ENCODE measurements at regions not wholly inside any gene's neighbourhood (a gene's known extent, or its start where the extent isn't known, plus 50 kb on each side); places are given as distances from the start of the nearest gene placed in this dataset.

DNA sequence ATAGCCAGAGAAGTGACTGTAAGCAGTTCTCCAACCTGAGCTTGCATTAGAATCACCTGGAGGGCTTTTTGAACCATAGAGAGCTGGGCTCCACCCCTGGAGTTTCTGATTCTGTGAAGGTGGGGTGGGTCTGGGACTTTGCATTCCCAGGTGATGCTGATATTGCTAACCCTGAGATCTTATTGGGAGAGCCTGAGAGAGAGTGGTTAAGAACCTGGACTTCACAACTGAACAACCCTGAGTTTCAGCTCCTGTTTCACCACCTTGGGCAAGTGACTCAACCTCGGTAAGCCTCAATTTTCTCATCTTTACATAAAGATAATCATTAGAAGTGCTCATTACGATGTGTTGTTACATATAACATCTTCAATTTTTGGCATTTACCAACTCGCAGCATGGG is 498.6 kb downstream of the EBF1 start:
- ChIA-PET POLR2A (no interaction called here), CTCF (no interaction called here)
- no peak for DNase-seq (ENCODE audit: low read depth, low spot score)

DNA sequence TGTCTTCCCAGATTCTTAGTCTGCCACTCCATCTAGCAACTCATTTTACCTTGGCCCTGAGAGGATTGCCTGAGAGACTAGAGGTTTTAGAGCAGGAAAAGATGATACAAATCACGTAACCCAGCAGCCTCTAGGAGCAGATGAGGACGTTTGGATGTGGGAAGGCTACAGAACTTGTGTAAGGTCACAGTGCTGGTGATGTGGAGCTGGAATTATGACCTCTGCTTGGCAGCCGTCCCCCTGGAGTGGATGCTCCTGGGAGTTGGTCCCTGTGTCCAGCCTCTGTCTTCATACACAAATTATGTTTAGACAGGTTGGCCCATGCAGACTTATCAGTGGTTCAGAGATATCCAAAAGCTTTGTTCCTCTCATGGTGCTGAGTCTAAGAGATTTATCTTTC is 499.0 kb downstream of the EBF1 start:
- H3K4me3 ChIP-seq (ENCODE audit: low read depth, low read length) = no peak overlapping the region
- ChIA-PET CTCF (no interaction called here), POLR2A (no interaction called here)
- no peak for DNase-seq (ENCODE audit: low read depth, low spot score)
- TF ChIP-seq, protein P1, sequence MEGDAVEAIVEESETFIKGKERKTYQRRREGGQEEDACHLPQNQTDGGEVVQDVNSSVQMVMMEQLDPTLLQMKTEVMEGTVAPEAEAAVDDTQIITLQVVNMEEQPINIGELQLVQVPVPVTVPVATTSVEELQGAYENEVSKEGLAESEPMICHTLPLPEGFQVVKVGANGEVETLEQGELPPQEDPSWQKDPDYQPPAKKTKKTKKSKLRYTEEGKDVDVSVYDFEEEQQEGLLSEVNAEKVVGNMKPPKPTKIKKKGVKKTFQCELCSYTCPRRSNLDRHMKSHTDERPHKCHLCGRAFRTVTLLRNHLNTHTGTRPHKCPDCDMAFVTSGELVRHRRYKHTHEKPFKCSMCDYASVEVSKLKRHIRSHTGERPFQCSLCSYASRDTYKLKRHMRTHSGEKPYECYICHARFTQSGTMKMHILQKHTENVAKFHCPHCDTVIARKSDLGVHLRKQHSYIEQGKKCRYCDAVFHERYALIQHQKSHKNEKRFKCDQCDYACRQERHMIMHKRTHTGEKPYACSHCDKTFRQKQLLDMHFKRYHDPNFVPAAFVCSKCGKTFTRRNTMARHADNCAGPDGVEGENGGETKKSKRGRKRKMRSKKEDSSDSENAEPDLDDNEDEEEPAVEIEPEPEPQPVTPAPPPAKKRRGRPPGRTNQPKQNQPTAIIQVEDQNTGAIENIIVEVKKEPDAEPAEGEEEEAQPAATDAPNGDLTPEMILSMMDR (IDR thresholded peaks at IDR 0.05; ENCODE audit: insufficient read depth, low read length, missing control alignments) = no peak

More for the DNA sequence above, 498.6 kb downstream of the EBF1 start:
- H3K4me3 ChIP-seq (ENCODE audit: low read depth, low read length) = no peak overlapping the region
- TF ChIP-seq, protein P1 (IDR thresholded peaks at IDR 0.05; ENCODE audit: insufficient read depth, low read length, missing control alignments) = no peak

DNA sequence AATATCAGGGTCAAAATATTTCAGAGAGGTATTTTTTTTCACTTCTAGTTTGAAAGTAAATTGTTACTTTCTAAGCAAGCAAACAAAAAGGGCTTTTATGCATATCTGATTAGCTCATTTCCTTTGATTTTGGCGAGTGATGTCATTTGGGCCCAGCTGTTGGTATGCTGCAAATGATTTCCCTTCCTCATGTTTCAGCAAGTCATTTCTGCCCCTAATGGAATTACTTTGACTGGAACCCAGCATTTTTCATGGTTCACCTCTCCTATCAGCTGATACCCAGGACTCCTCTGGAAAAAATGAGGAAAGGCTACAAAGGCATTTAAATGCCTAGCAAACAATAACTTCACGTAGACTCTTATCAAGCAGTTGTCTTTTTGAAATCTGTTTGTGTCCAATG is 500.6 kb downstream of the EBF1 start:
- DNase-seq (ENCODE audit: low read depth, low spot score) = no peak
- CTCF ChIA-PET = no interaction called here
- POLR2A ChIA-PET = no interaction called here
- TF ChIP-seq, protein P1 (IDR thresholded peaks at IDR 0.05; ENCODE audit: insufficient read depth, low read length, missing control alignments) = no peak
- no peak overlapping the region for H3K4me3 ChIP-seq (ENCODE audit: low read depth, low read length)

DNA sequence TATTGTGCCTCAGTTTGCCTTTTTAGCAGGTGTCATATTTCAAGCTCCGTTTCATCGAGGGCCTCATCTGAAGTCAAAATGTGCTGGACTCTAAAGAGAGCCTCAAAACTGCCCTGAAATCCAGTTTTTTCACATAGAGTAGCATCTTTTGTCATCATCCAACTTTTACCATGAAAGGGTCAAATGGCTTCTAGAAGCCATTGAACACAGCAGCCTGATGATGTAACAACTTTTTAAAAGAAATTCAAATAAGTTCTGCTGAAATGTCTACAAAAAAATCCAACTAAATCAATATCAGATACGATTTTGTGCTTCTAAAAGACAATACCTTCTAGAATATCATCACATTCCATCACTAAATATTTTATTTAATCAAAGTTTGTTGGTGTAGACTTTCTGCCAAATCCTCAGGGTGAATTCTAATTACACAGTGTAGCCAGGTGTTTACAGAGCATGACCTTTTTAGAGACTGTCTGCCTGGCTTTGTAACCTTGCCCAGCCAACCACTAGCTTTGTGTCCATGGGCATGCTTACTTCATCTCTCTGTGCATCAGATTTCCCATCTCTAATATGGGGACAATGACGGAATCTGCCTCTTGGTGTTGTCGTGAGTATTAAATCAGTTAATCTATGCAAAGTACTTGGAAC is 505.0 kb downstream of the EBF1 start:
- no peak overlapping the region for H3K4me3 ChIP-seq (ENCODE audit: low read depth, low read length)
- no peak for DNase-seq (ENCODE audit: low read depth, low spot score)
- ChIA-PET CTCF (no interaction called here), POLR2A (no interaction called here)
- TF ChIP-seq, protein P1 (IDR thresholded peaks at IDR 0.05; ENCODE audit: insufficient read depth, low read length, missing control alignments) = no peak

DNA sequence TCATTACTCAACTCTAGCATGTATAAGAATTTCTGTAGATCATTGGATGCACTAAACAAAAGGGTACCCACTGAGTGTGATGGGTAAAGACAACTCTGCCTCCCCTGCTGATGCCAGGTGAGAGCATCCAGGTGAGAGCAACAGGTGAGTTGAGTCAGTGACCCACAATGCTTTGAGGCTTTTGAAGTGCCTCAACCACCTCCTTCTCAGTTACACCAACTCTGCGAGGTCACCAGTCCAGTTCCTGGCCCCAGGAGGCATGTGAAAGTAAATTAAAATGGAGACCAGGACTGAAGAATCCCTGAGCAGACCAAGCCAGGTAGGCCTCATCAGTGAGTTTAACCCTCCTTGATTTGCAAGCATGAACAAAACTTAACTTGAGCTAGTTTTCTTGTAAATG is 505.8 kb downstream of the EBF1 start:
- no peak overlapping the region for H3K4me3 ChIP-seq (ENCODE audit: low read depth, low read length)
- ChIA-PET POLR2A (no interaction called here), CTCF (no interaction called here)
- TF ChIP-seq, protein P1 (IDR thresholded peaks at IDR 0.05; ENCODE audit: insufficient read depth, low read length, missing control alignments) = no peak
- DNase-seq (ENCODE audit: low read depth, low spot score) = no peak

DNA sequence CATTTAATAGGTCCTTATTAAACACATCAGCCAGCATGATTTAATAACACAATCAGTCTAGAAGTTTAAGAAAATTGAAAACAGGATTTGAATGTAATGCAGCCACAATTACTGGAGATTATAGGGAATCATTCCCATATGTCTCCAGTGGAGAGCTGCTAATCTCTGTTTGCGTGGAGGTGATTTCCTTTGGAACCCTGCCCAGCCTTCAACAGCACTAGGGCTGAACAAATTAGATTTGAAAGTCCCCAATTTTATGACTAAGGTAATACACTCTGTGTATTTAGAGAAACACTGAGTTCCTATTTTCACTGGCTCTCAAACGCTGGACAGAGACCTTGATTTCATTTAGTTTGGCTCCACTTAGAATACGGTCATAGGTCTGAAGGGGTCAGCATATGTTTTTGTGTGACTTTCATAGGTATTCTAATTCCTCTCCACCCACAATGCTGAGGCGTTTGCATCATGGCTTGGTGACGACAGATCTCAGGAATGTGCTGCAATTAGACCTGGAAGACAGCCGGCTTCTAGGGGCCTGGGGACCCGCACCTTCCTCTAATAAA is 508.3 kb downstream of the EBF1 start:
- CTCF ChIA-PET = no interaction called here
- no peak overlapping the region for H3K4me3 ChIP-seq (ENCODE audit: low read depth, low read length)
- DNase-seq (ENCODE audit: low read depth, low spot score) = no peak
- POLR2A ChIA-PET = no interaction called here
- TF ChIP-seq, protein P1 (IDR thresholded peaks at IDR 0.05; ENCODE audit: insufficient read depth, low read length, missing control alignments) = no peak
